Naive B cell (primary cell): ENCODE measurements at regions not wholly inside any gene's neighbourhood (a gene's known extent, or its start where the extent isn't known, plus 50 kb on each side); places are given as distances from the start of the nearest gene placed in this dataset.

Experiments
- ATAC-seq, 2 donors: fragments of 150-1000 bp; cut with Tn5 transposase; 2 replicates each; pipeline ENCODE4 v1.10.0; 2021; ENCODE audit warnings: low read depth in 2 of 2, mild to moderate bottlenecking in 2 of 2, moderate library complexity in 2 of 2
- DNase-seq: peaks from one replicate; pipeline ENCODE4 v3.0.0; 2022
- H3K27ac Mint-ChIP-seq, 6 donors: one replicate each; pipeline ENCODE4 v1.8.0; 2020 to 2022; ENCODE audit warnings: mild to moderate bottlenecking in 6 of 6, mixed read lengths in 6 of 6, moderate library complexity in 5 of 6, inconsistent platforms in 2 of 6
- H3K27me3 Mint-ChIP-seq, 3 donors: one replicate each; pipeline ENCODE4 v1.8.0; 2021 to 2022; ENCODE audit warnings: mixed read lengths in 3 of 3, mild to moderate bottlenecking in 1 of 3
- H3K36me3 Mint-ChIP-seq, 2 donors: one replicate each; pipeline ENCODE4 v1.8.0; 2020 to 2022; ENCODE audit warnings: mixed read lengths in 2 of 2, inconsistent platforms in 1 of 2, mild to moderate bottlenecking in 1 of 2
- H3K4me1 Mint-ChIP-seq, 3 donors: one replicate each; pipeline ENCODE4 v1.8.0; 2020 to 2022; ENCODE audit warnings: mixed read lengths in 3 of 3, inconsistent platforms in 1 of 3, mild to moderate bottlenecking in 1 of 3, moderate library complexity in 1 of 3
- H3K4me3 Mint-ChIP-seq, 8 donors: one replicate each; pipeline ENCODE4 v1.8.0; 2020 to 2022; ENCODE audit warnings: mild to moderate bottlenecking in 8 of 8, mixed read lengths in 8 of 8, moderate library complexity in 8 of 8, inconsistent platforms in 2 of 8
- H3K9me3 Mint-ChIP-seq, 7 donors: one replicate each; pipeline ENCODE4 v1.8.0; 2020 to 2022; ENCODE audit warnings: mixed read lengths in 7 of 7, mild to moderate bottlenecking in 5 of 7, inconsistent platforms in 2 of 7, moderate library complexity in 1 of 7

DNA sequence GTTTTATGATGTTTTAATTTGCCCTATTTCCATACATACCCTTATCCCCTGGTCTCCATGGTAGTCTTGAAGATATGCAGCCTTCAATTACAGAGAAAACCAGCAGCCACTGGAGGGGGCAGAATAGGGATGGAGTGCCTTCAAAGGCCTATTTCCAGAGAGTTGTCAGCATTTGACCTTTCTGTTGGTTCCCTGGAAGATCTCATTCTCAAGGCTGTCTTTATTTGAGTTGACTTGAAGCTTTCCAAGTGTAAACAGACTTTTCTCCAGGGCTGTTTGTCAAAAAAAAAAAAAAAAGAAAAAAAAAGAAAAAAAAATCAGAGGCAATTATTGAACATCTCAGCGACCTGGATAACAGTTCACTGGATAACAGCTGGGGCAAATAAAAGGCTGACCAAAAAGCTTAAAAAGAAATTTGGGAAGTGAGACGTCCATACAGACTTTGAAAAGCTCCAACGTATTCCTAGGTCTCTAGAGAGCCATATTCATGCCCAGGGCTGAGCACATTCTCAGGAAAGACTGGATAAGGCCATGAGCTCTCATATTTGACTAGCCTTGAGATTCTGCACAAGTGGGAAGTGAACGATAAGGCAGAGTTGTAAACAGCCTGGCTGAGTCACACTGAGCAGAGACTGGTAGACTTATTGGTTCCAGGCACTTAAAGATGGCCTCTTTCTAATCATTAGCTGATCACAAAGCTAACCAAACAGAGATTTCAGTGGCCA, 126.6 kb downstream of the VAPA start:
- no peak for ATAC-seq
- Mint-ChIP-seq H3K36me3 (peaks cover 0 to 15% of the 10 kb centered on the region in 2 donors), H3K4me1 (no peaks in the 10 kb centered on the region), H3K4me3 (peak overlapping the region in 1 of 8 donors; percentile 28), H3K9me3 (peaks cover 5 to 34% (median 20%) of the 10 kb centered on the region in 7 donors), H3K27ac (no peak overlapping the region), H3K27me3 (peaks cover 0 to 3% (median 0%) of the 10 kb centered on the region in 3 donors)
- no peak for DNase-seq

DNA sequence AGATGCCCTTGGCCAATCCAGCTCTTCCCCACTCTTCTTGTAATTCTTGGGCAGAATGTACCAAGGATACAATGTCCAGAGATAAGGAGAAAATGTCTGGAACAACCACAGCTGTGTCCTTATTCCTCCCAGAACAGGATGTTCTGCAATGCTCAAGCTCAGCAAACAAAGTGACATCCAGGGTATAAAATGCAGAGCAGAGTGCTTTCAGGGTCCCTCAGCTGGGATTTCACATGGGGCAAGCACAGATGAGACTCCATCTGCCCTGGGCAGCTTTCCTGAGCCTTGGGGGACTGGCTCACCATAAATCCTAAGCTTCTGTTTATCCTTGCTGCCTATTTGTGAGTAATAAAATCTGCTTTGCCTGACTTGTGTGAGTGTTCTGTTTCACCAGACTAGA, 127.4 kb downstream of the VAPA start:
- no peaks in the 10 kb centered on the region for H3K4me1 Mint-ChIP-seq
- H3K4me3 Mint-ChIP-seq = no peak overlapping the region
- H3K9me3 Mint-ChIP-seq = peaks cover 5 to 34% (median 20%) of the 10 kb centered on the region in 7 donors
- DNase-seq = no peak
- H3K36me3 Mint-ChIP-seq = peaks cover 0 to 15% of the 10 kb centered on the region in 2 donors
- no peak overlapping the region for H3K27ac Mint-ChIP-seq
- H3K27me3 Mint-ChIP-seq = peaks cover 0 to 3% (median 0%) of the 10 kb centered on the region in 3 donors
- ATAC-seq = no peak

DNA sequence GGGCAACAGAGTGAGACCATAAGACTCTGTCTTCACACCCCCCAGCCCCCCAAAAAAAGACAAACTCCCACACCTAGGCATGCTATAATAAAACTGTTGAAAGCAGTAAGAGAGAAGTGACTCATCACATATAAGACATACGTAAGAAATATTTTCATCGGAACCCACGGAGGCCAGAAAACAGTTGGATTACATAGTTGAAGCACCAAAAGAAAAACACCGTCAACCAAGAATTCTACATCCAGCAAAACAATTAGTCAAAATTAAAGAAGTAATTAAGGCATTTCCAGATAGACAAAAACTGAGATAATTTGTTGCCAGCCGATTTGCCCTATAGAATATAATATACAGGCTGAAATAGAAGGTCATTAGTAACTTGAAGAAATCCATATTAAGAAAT, 128.7 kb downstream of the VAPA start:
- Mint-ChIP-seq H3K9me3 (peaks cover 5 to 34% (median 20%) of the 10 kb centered on the region in 7 donors), H3K27ac (peak overlapping the region in 1 of 6 donors; percentile 47), H3K4me1 (no peaks in the 10 kb centered on the region), H3K36me3 (peaks cover 0 to 15% of the 10 kb centered on the region in 2 donors), H3K4me3 (no peak overlapping the region), H3K27me3 (peaks cover 0 to 3% (median 0%) of the 10 kb centered on the region in 3 donors)
- no peak for DNase-seq
- ATAC-seq = no peak

DNA sequence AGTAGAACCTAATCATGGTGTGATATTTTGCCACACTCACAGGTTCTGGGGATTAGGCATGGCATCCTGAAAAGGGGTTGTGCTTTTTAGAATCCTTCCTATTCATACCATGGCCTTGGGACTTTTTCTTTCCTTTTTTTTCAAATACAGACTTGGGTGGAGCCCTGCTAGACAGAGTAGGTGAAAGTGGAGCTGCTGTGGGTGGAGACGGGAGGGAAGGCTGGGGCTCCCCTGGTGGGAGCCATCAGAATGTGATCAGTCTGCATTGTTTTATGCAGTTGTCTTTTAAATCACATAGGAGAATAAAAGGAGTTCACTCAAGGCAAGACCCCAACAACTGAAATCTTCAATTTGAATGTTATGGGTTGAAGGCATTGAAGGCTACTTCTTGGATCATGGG, 130.2 kb downstream of the VAPA start:
- Mint-ChIP-seq H3K27me3 (peaks cover 0 to 3% (median 0%) of the 10 kb centered on the region in 3 donors), H3K9me3 (peaks cover 5 to 34% (median 20%) of the 10 kb centered on the region in 7 donors), H3K4me3 (no peak overlapping the region), H3K27ac (no peak overlapping the region), H3K36me3 (peaks cover 0 to 15% of the 10 kb centered on the region in 2 donors), H3K4me1 (no peaks in the 10 kb centered on the region)
- DNase-seq (no peak), ATAC-seq (no peak)

DNA sequence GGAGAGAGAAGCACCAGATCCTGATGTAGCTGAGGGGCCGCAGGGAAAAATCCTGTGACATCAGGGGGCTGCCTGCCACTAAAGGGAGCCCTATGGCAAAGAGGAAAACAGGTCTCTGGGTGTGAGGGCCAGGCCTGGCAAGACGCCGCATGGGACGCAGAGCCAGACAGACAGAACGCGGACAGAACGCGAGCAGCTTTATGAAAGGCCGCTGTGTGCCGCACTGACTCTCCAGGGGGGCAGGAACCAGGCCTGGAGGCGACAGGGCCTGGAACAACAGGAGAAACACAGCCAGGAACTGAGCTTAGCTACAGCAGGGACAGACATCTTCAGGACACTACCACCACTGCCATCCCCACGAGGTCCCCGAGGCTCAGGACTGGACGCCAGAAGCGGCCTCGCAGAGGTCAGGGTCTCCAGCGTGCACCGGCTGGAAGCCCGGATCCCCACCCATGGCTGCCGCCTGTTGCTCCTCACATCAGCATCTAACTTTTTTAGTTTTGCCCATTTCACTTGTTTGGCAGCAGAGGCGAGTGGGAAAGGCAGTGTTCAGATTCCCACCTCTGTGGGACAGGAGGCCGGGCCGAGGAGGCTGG, 131.6 kb downstream of the VAPA start:
- H3K27ac Mint-ChIP-seq = peak overlapping the region in 1 of 6 donors; percentile 24
- no peak overlapping the region for H3K4me3 Mint-ChIP-seq
- peaks cover 0 to 15% of the 10 kb centered on the region in 2 donors for H3K36me3 Mint-ChIP-seq
- no peak for ATAC-seq
- no peak for DNase-seq
- no peaks in the 10 kb centered on the region for H3K4me1 Mint-ChIP-seq
- H3K27me3 Mint-ChIP-seq = peaks cover 0 to 3% (median 0%) of the 10 kb centered on the region in 3 donors
- peaks cover 5 to 32% (median 20%) of the 10 kb centered on the region in 7 donors for H3K9me3 Mint-ChIP-seq

DNA sequence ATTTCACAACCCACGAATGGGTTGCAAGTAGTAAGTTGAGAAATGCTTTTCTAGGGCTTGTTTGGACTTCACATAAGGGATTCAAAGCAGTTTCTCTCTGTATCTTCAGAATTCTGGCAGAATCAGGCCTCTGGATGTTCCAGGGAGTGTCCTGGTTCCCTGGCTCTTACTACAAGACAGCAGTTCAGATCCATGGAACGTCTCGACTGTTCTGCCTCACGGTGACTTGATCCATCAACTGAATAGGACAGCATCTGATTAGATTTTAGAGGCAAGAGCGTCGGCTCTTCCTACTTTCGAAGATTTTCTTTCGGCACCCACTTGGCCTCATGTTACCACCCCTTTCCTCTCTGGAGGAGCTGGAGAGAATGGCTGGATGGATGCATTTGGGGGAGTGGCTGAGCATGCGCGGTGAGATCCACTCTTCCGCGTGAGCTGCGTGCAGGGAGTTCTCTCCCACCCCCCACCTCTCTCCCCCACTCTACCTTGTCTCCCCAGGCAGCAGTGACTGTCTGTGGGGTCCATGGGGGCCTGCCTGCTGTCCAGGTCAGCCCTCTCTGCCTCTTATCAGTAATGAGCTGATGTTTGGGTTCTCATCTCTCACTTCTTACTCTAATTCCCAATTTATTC, 132.5 kb downstream of the VAPA start:
- Mint-ChIP-seq H3K9me3 (peaks cover 5 to 23% (median 19%) of the 10 kb centered on the region in 7 donors), H3K27ac (peak overlapping the region in 1 of 6 donors; percentile 10), H3K27me3 (peaks cover 0 to 3% (median 0%) of the 10 kb centered on the region in 3 donors), H3K4me1 (no peaks in the 10 kb centered on the region), H3K36me3 (peaks cover 0 to 14% of the 10 kb centered on the region in 2 donors), H3K4me3 (no peak overlapping the region)
- ATAC-seq (no peak), DNase-seq (no peak)

DNA sequence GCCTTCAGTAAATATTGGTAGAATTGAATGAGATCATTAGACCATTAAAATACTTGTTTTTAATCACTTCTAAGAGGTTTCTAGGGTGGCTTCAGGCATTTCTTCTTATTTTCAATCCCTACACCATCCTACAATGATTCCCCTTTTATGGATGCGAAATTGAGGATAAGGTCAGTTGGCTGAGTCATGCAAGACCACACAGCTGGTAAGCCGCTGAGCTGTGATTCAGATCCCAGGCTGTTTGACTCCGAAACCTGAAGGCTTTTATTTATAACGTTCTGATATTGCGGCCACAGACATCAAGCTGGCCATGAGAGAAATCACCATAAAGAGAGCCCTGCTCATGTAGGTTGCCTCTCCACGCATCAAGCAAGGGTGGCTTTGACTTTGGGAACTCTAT, 133.4 kb downstream of the VAPA start:
- H3K36me3 Mint-ChIP-seq = peaks cover 0 to 5% of the 10 kb centered on the region in 2 donors
- H3K27me3 Mint-ChIP-seq = peaks cover 0 to 3% (median 0%) of the 10 kb centered on the region in 3 donors
- ATAC-seq = no peak
- H3K4me1 Mint-ChIP-seq = no peaks in the 10 kb centered on the region
- DNase-seq = no peak
- no peak overlapping the region for H3K27ac Mint-ChIP-seq
- H3K4me3 Mint-ChIP-seq = no peak overlapping the region
- peaks cover 0 to 13% (median 11%) of the 10 kb centered on the region in 7 donors for H3K9me3 Mint-ChIP-seq

DNA sequence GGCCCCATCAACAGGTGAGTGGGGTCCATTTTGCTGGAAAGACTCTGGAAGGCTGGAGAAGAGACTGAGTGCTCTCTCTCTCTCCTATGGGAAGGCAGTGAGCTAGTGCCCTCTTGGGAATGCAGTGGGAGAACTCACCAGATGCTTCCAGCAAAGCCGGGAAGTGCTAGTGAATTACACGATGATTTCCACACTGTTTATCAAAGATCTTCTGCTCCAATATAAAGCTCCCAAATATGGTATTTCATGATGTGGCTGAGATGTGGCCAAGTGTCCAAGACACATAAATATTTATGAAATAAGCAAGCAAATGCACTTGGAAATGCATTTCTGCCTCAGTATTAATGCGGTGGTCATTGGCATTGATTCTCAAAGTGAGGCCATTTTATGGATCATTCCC, 135.9 kb downstream of the VAPA start:
- Mint-ChIP-seq H3K27ac (no peak overlapping the region), H3K27me3 (peaks cover 0 to 5% (median 3%) of the 10 kb centered on the region in 3 donors), H3K4me1 (no peaks in the 10 kb centered on the region), H3K9me3 (peaks cover 0 to 2% (median 0%) of the 10 kb centered on the region in 7 donors), H3K36me3 (no peaks in the 10 kb centered on the region), H3K4me3 (no peak overlapping the region)
- no peak for DNase-seq
- ATAC-seq = no peak

DNA sequence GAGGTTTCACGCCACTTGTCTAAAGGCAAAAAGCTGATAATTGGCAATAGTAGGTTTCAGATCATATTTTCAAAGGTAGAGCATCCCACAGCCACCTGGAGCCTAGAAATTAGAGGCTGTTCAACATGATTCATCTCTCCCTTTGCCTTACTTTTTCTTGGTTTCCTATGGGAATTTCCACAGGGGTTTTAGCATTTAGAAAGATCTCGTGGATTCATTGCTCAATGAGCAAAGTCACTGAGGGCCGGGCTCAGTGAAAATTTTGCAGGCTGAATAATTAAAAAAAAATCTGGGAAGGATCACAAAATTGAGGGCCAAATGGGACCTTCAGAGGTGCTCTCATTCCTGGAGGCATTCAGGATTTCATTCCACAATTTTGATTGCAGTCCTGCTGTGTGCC, 137.1 kb downstream of the VAPA start:
- DNase-seq = no peak
- ATAC-seq = no peak
- no peaks in the 10 kb centered on the region for H3K9me3 Mint-ChIP-seq
- no peak overlapping the region for H3K4me3 Mint-ChIP-seq
- peaks cover 0 to 5% (median 0%) of the 10 kb centered on the region in 3 donors for H3K27me3 Mint-ChIP-seq
- no peak overlapping the region for H3K27ac Mint-ChIP-seq
- H3K4me1 Mint-ChIP-seq = no peaks in the 10 kb centered on the region
- H3K36me3 Mint-ChIP-seq = no peaks in the 10 kb centered on the region

DNA sequence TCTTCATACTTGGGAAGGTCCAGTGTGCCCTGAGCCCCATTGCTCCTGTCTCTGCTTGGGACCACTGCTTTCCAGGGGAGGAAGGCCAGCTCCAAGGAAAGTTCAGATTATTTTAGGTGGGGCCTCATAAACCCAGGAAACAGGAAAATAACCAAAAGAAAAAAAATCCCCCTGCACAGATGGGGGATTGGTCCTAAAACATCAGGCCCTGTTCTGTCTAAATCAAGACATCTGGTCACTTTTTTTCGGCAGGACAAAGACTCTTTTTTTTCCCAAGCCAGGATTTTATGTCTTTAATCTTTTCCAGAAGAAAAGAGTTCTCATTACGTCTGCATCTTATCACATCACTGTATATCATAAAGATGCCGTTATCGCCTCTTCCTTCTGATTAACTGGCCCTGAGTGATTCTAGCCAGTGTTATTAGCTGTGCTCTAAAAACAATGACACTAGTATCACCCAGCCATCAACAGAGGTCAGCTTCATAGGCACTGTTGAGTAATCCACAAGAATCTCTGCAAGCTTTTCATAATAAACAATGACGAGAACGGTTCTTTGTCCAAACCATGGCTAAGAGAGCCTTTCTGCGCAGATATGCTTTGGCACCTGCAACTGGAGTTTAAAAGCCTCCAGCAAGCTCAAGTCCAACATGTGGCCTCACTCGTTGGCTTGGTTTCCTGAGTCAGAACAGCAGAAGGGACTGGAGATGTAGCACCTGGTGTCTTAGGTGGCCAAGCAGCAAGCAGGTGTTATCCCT, 138.2 kb downstream of the VAPA start:
- peaks cover 0 to 5% (median 0%) of the 10 kb centered on the region in 3 donors for H3K27me3 Mint-ChIP-seq
- no peak for ATAC-seq
- H3K4me3 Mint-ChIP-seq = no peak overlapping the region
- DNase-seq = no peak
- no peak overlapping the region for H3K27ac Mint-ChIP-seq
- H3K36me3 Mint-ChIP-seq = no peaks in the 10 kb centered on the region
- H3K4me1 Mint-ChIP-seq = peaks cover 3 to 7% (median 4%) of the 10 kb centered on the region in 3 donors
- no peaks in the 10 kb centered on the region for H3K9me3 Mint-ChIP-seq

DNA sequence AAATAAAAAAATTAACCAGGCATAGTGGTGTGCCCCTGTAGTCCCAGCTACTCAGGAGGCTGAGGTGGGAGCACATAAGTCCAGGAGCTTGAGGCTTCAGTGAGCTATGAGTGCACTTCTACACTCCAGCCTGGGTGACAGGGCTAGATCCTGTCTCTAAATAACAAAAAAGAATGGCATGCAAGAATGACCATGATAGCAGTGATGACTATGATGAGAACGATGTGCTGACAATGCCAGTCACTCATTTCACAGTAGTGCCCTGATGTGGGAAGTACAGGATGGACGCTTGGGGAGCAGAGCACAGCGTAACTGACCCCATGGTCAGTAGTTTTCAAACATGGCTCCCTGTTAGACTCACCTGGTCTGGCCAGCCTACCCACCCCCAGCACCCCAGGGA, 139.1 kb downstream of the VAPA start:
- Mint-ChIP-seq H3K27me3 (peaks cover 0 to 5% (median 0%) of the 10 kb centered on the region in 3 donors), H3K4me1 (peaks cover 12 to 15% (median 12%) of the 10 kb centered on the region in 3 donors), H3K4me3 (no peak overlapping the region), H3K36me3 (no peaks in the 10 kb centered on the region), H3K9me3 (no peaks in the 10 kb centered on the region), H3K27ac (no peak overlapping the region)
- DNase-seq = no peak
- no peak for ATAC-seq

DNA sequence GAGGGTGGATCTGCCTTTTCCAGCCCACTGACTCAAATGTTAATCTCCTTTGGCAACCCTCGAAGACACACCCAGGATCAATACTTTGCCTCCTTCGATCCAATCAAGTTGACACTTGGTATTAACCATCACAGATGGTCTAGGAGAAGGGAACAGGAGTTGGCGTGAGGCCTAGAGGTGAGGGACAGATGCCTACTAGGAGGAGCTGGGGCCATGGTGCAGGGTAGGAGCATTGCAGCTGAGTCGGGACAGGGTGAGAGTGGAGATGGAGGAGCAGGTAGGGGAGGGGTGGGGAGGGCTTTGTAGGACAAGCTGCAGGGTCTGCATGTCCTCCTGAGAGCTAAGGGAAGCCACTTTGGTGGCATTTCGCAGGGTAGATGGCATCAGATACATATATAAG, 140.0 kb downstream of the VAPA start:
- Mint-ChIP-seq H3K27me3 (peaks cover 0 to 5% (median 0%) of the 10 kb centered on the region in 3 donors), H3K9me3 (no peaks in the 10 kb centered on the region), H3K36me3 (no peaks in the 10 kb centered on the region), H3K27ac (no peak overlapping the region), H3K4me3 (no peak overlapping the region), H3K4me1 (peaks cover 13 to 16% (median 15%) of the 10 kb centered on the region in 3 donors)
- DNase-seq (no peak), ATAC-seq (no peak)

DNA sequence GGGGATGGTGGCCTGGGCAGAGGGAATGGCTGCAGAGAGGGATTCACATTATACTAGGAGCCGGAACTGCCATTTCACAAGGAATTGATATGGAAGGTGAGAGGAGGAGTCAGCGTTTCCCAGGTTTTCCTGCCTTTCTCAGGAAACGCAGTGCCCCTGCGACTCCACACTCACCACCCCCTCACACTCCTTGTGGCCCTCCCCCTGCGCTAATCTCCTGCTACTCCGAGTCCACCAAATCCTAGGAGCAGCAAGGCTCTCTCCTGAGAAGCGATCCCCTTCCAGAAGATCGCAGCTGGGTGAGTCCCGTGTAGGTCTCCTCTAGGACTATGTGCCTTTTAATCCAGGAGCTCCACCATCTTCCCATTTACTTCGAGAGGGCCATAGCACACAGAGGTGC, 140.6 kb downstream of the VAPA start:
- Mint-ChIP-seq H3K9me3 (no peaks in the 10 kb centered on the region), H3K4me3 (no peak overlapping the region), H3K27ac (no peak overlapping the region), H3K36me3 (no peaks in the 10 kb centered on the region), H3K4me1 (peaks cover 13 to 16% (median 15%) of the 10 kb centered on the region in 3 donors), H3K27me3 (peaks cover 0 to 5% (median 0%) of the 10 kb centered on the region in 3 donors)
- ATAC-seq (no peak), DNase-seq (no peak)
